ENCODE measurements at regions not wholly inside any gene's neighbourhood (a gene's known extent, or its start where the extent isn't known, plus 50 kb on each side); places are given as distances from the start of the nearest gene placed in this dataset.
A peak's percentile ranks its signal among the peaks of the same experiment; 100 is the strongest.

DNA sequence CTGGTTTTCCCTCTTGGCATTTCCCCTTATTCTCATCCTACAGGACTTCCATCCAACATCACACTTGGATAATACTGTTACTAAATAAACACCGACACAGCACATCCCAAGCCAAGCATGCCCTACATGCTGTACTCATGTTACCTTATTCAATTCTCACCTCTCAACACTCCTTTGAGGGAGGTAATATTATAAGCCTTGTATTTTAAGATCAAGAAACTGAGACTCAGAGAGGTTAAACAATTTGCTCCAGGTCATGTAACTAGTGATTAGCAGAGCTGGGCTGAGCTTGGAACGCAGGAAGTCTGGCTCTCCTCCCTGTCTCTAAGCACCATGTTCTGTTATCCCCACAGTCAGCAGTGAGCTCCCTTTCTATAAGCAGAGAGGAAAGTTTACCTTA is 333.6 kb upstream of the IGFBP7 start:
- TF ChIP-seq, protein P1, sequence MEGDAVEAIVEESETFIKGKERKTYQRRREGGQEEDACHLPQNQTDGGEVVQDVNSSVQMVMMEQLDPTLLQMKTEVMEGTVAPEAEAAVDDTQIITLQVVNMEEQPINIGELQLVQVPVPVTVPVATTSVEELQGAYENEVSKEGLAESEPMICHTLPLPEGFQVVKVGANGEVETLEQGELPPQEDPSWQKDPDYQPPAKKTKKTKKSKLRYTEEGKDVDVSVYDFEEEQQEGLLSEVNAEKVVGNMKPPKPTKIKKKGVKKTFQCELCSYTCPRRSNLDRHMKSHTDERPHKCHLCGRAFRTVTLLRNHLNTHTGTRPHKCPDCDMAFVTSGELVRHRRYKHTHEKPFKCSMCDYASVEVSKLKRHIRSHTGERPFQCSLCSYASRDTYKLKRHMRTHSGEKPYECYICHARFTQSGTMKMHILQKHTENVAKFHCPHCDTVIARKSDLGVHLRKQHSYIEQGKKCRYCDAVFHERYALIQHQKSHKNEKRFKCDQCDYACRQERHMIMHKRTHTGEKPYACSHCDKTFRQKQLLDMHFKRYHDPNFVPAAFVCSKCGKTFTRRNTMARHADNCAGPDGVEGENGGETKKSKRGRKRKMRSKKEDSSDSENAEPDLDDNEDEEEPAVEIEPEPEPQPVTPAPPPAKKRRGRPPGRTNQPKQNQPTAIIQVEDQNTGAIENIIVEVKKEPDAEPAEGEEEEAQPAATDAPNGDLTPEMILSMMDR (IDR thresholded peaks at IDR 0.05; ENCODE audit: low read depth, low read length, missing control alignments) = no peak
- in situ Hi-C loops (cut with HindIII; ENCODE audit: low sequenced_read_pairs) = no loop called here
- no peak for DNase-seq (ENCODE audit: low read depth)
- H3K4me3 ChIP-seq (ENCODE audit: low read depth, low read length) = no peak overlapping the region

DNA sequence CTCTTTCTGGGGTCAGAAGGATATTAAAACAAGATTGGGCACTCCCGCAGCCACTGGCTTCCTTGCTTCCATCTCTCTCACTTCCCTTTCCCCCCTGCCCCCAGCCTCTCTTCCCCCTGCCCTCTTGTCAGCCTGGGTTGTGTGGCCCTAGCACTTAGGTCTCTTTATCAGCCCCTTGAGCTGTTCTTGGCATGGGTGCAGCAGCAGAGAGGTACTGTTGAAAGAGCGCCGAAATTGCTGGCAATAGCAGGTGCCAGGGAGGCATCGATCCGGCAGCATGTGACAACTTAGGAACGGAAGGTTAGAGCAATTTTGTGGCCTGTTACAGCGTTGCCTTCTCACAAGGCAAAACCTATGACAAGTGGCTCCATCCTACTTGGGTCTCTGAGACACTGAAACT is 333.1 kb upstream of the IGFBP7 start:
- in situ Hi-C loops (cut with HindIII; ENCODE audit: low sequenced_read_pairs) = no loop called here
- no peak overlapping the region for H3K4me3 ChIP-seq (ENCODE audit: low read depth, low read length)
- TF ChIP-seq, protein P1 (IDR thresholded peaks at IDR 0.05; ENCODE audit: low read depth, low read length, missing control alignments) = no peak
- DNase-seq (ENCODE audit: low read depth) = no peak

DNA sequence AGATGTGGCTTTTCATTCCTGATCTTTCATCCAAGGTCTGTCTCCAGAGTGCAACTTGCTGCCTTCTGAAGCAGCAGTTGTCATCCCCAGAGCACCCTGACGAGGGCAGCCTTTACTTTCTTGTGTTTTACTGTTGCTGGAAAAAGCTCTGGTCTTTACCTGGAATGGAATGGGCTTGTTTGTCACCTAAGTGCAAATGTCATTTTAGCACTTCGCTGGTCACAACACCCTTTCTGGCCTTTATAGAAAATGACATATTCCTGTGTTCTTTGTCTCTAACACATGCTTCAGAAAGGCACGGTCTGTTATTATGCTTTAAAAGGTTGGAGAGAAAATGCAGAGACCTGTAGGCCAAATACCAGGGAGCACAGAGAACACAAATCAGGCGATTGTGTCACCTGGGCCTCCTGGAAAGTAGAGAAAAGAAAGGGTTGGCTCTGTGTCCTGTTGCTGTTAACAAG is 332.7 kb upstream of the IGFBP7 start:
- in situ Hi-C loops (cut with HindIII; ENCODE audit: low sequenced_read_pairs) = no loop called here
- TF ChIP-seq, protein P1 (IDR thresholded peaks at IDR 0.05; ENCODE audit: low read depth, low read length, missing control alignments) = peak; percentile 88
- H3K4me3 ChIP-seq (ENCODE audit: low read depth, low read length) = no peak overlapping the region
- peak; percentile 26 for DNase-seq (ENCODE audit: low read depth)

DNA sequence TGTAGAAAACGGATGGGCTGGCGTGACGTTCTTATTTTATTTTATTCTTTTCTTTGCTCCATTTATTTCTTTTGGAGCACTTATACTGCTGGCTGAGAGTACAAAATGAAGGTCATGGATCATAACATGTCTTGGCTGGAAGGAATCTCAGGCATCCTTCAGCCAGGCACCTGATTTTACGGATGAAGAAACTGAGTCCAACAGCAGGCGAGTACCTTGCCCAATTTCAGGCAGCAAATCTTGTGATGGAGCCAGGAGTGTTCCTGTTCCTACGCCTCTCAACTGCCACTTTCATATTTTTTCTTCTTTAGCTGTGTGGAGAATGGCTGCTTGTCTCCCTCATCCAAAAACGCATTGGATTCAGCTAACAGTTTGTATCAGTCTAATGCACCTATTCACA is 332.1 kb upstream of the IGFBP7 start:
- no peak for DNase-seq (ENCODE audit: low read depth)
- H3K4me3 ChIP-seq (ENCODE audit: low read depth, low read length) = no peak overlapping the region
- in situ Hi-C loops (cut with HindIII; ENCODE audit: low sequenced_read_pairs) = no loop called here
- TF ChIP-seq, protein P1 (IDR thresholded peaks at IDR 0.05; ENCODE audit: low read depth, low read length, missing control alignments) = no peak

DNA sequence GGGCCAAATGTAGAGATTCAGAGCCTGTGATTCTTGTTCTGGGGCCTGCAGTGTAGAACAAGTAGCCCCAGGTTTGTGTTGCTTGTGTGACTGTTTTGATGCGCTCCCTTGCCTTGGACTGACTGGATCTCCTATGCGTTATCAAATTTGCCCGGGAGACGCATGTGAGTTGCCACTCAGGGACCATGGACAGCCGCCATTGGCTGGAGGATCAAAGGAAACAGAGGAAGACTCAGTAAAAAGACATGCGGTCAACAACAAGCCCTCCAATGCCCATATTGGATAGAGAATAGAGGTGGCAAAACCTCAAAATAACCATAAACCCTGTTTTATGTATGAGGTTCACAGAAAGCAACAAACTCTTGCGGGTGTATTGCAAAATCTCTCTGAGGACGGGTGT is 327.5 kb upstream of the IGFBP7 start:
- in situ Hi-C loops (cut with HindIII; ENCODE audit: low sequenced_read_pairs) = no loop called here
- no peak for DNase-seq (ENCODE audit: low read depth)
- no peak overlapping the region for H3K4me3 ChIP-seq (ENCODE audit: low read depth, low read length)
- TF ChIP-seq, protein P1 (IDR thresholded peaks at IDR 0.05; ENCODE audit: low read depth, low read length, missing control alignments) = no peak

DNA sequence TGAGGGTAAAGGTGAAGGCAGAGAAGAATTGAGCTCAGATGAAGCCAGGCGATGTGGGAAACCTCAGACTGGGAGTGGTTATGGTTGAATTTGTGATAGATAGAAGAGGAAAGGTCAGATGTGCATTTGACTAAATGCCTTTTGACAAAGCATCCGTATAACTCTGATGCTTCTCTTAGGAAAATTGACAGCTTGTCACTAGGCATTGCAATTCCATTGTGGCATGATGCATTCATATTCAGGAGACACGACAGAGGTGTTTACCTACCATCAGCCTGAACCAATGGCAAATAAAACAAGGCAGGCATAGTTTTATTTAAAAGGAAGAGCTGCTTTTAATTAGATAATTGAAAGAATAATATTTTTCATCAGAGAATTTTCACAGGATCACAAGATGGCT is 325.1 kb upstream of the IGFBP7 start:
- in situ Hi-C loops (cut with HindIII; ENCODE audit: low sequenced_read_pairs) = no loop called here
- DNase-seq (ENCODE audit: low read depth) = no peak
- TF ChIP-seq, protein P1 (IDR thresholded peaks at IDR 0.05; ENCODE audit: low read depth, low read length, missing control alignments) = no peak
- no peak overlapping the region for H3K4me3 ChIP-seq (ENCODE audit: low read depth, low read length)

DNA sequence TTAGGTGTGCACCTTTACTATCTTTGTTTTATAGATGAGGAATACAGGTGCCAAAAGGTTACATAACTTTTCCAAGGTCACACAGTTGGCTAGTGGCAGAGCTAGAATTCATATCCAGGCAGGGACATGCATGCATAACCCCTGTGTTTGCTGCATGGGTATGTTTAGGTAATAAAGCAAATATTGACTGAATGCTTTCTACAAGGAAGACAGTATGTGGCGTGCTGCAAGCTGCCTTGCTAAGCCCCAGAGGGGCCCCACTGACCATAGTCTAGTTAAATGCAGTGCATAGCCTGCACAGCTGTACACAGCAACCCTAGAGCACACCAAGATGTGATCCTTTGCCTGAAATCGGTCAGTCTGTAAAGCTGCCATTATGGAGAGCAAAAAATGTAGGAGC is 320.5 kb upstream of the IGFBP7 start:
- TF ChIP-seq, protein P1 (IDR thresholded peaks at IDR 0.05; ENCODE audit: low read depth, low read length, missing control alignments) = no peak
- in situ Hi-C loops (cut with HindIII; ENCODE audit: low sequenced_read_pairs) = no loop called here
- H3K4me3 ChIP-seq (ENCODE audit: low read depth, low read length) = no peak overlapping the region

More for the DNA sequence above, 320.5 kb upstream of the IGFBP7 start:
- no peak for DNase-seq (ENCODE audit: low read depth)
